ENCODE measurements at regions not wholly inside any gene's neighbourhood (a gene's known extent, or its start where the extent isn't known, plus 50 kb on each side); places are given as distances from the start of the nearest gene placed in this dataset.

GRCh38 chr9:81162361-81162760 lies 527.0 kb downstream of the TLE1 start:
- no peaks in the 10 kb centered on the region for H3K4me1 ChIP-seq (ENCODE audit: control insufficient read depth, extremely low read depth, insufficient read depth, low read length)
- H3K9ac ChIP-seq (replicated peaks; ENCODE audit: extremely low read depth, insufficient read depth, low read length): no peak overlapping the region
- intact Hi-C loops (cut with micrococcal nuclease) (no loop called here), dilution Hi-C loops (cut with MboI; ENCODE audit: extremely low pct_ligation_motif_present, low sequenced_read_pairs) (no loop called here)
- H3K79me2 ChIP-seq (ENCODE audit: control insufficient read depth, insufficient read depth, low read length): no peaks in the 10 kb centered on the region
- ChIA-PET CTCF (no interaction called here), POLR2A (no interaction called here)
- no peaks in the 10 kb centered on the region for H3K9me1 ChIP-seq (replicated peaks; ENCODE audit: control insufficient read depth, extremely low read depth, insufficient read depth, low read length)
- no peak overlapping the region for H3K4me3 ChIP-seq (replicated peaks in 1 of 3; ENCODE audit: insufficient read depth in 1 of 3, low read depth in 1 of 3, low read length in 3 of 3)
- no peaks in the 10 kb centered on the region for H3K36me3 ChIP-seq (ENCODE audit: control insufficient read depth in 2 of 2, extremely low read depth in 1 of 2, insufficient read depth in 2 of 2, low read length in 2 of 2)
- no peaks in the 10 kb centered on the region for H3K27me3 ChIP-seq (ENCODE audit: control insufficient read depth in 2 of 2, insufficient read depth in 2 of 2, low read length in 2 of 2)
- no peak overlapping the region for H3K4me2 ChIP-seq (ENCODE audit: insufficient read depth, low read length)
- BruUV-seq (replicated peaks): no TSS peak
- H3K9me3 ChIP-seq (replicated peaks; ENCODE audit: control insufficient read depth, insufficient read depth, low read length): no peaks in the 10 kb centered on the region
- H4K20me1 ChIP-seq (replicated peaks; ENCODE audit: control insufficient read depth, extremely low read depth, insufficient read depth, low read length): no peaks in the 10 kb centered on the region
- no peak for TF ChIP-seq POLR2AphosphoS5 (IDR thresholded peaks at IDR 0.05; ENCODE audit: insufficient read depth, low read depth, low read length)
- TF ChIP-seq CTCF (IDR thresholded peaks at IDR 0.05; ENCODE audit: extremely low read depth in 1 of 2, insufficient read depth in 1 of 2, low read depth in 1 of 2, low read length in 2 of 2): no peak
- TF ChIP-seq, protein P1, sequence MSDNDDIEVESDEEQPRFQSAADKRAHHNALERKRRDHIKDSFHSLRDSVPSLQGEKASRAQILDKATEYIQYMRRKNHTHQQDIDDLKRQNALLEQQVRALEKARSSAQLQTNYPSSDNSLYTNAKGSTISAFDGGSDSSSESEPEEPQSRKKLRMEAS (IDR thresholded peaks at IDR 0.05; ENCODE audit: insufficient read depth, insufficient read length): no peak
- no peak for TF ChIP-seq JUN (IDR thresholded peaks at IDR 0.05; ENCODE audit: borderline replicate concordance, insufficient read depth, insufficient read length, low read depth)
- no peak for TF ChIP-seq GATA2 (IDR thresholded peaks at IDR 0.05; ENCODE audit: insufficient read depth, insufficient read length, low read depth, low read length)
- no peak for TF ChIP-seq MYC (IDR thresholded peaks at IDR 0.05; ENCODE audit: low read depth, low read length)
- no peak for TF ChIP-seq EZH2 (IDR thresholded peaks at IDR 0.05; ENCODE audit: borderline replicate concordance, low read depth, low read length, severe bottlenecking)
- no peak for TF ChIP-seq POLR2A (IDR thresholded peaks at IDR 0.05; ENCODE audit: low read depth, low read length)
- FAIRE-seq: no peak
- H2AFZ ChIP-seq (ENCODE audit: low read depth, low read length): no peak overlapping the region
- H3K27ac ChIP-seq (ENCODE audit: insufficient read depth, low read depth, low read length): no peak overlapping the region
- no peak for DNase-seq (ENCODE audit: low read depth, low spot score)
